ENCODE measurements at regions not wholly inside any gene's neighbourhood (a gene's known extent, or its start where the extent isn't known, plus 50 kb on each side); places are given as distances from the start of the nearest gene placed in this dataset.

DNA sequence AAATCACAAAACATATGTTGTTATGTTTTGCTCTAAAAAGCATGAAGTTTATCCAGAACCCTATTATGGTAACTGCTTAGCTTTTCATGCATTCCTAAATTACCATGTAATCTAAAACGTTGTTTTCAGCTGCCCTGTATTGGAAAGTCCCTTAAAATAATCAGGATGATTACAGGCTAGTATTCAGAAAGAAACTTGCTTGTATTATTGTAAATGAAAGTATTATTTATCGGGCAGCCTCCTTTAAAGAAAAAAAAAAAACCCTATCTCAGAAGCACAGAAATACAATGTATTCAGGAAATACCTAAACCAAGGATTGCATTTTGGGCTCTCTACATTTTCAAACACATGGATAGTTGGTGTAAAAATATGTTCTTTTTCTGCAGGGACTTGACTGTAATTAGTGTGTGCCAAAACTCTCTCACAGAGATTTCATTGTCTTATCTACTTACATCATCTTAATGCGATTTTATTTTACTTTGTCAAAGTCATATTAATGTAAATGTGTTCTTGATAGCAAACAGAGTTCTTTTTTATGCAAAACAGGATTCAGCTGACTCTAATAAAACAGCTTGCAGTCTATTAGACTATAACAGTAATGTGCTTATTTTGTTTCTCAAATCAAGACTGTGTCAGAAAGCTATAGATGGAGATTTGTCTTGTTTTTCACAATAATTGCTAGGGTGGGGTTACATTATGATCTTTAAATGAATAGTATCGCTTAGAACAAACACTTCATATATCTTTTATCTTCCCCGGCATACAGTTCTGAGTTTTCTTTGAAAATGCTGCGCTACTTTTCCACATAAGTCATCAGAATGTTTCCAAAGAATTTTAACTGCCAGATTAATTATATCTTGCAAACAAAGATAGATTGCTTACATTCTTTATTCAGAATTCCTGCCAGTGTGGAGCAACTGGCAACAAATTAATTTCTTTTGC lies 65.3 kb upstream of the ARID5B start:
- Mint-ChIP-seq H3K9me3 (no peaks in the 10 kb centered on the region), H3K27ac (no peak overlapping the region)

GRCh38 chr10:61836888-61837754 lies 64.4 kb upstream of the ARID5B start:
- H3K4me1 Mint-ChIP-seq (ENCODE audit: low read depth), result peaks cover 22% of the 10 kb centered on the region
- no peaks in the 10 kb centered on the region for H3K27me3 Mint-ChIP-seq
- H3K9me3 Mint-ChIP-seq, result no peaks in the 10 kb centered on the region
- H3K36me3 Mint-ChIP-seq (ENCODE audit: low read depth), result no peaks in the 10 kb centered on the region
- H3K27ac Mint-ChIP-seq, result no peak overlapping the region
- no peak overlapping the region for H3K4me3 Mint-ChIP-seq

More for the DNA sequence above, 65.3 kb upstream of the ARID5B start:
- Mint-ChIP-seq H3K27me3 (no peaks in the 10 kb centered on the region), H3K36me3 (ENCODE audit: low read depth) (no peaks in the 10 kb centered on the region), H3K4me3 (no peak overlapping the region), H3K4me1 (ENCODE audit: low read depth) (peaks cover 22% of the 10 kb centered on the region)

GRCh38 chr10:61837755-61838171 lies 63.7 kb upstream of the ARID5B start:
- no peak overlapping the region for H3K4me3 Mint-ChIP-seq
- H3K27ac Mint-ChIP-seq, result no peak overlapping the region
- peaks cover 22% of the 10 kb centered on the region for H3K4me1 Mint-ChIP-seq (ENCODE audit: low read depth)
- H3K36me3 Mint-ChIP-seq (ENCODE audit: low read depth), result no peaks in the 10 kb centered on the region
- H3K9me3 Mint-ChIP-seq, result no peaks in the 10 kb centered on the region
- H3K27me3 Mint-ChIP-seq, result no peaks in the 10 kb centered on the region

GRCh38 chr10:61839916-61840315 lies 61.6 kb upstream of the ARID5B start:
- Mint-ChIP-seq H3K27me3 (no peaks in the 10 kb centered on the region), H3K4me3 (no peak overlapping the region), H3K9me3 (no peaks in the 10 kb centered on the region), H3K4me1 (ENCODE audit: low read depth) (peaks cover 27% of the 10 kb centered on the region), H3K27ac (no peak overlapping the region), H3K36me3 (ENCODE audit: low read depth) (no peaks in the 10 kb centered on the region)

DNA sequence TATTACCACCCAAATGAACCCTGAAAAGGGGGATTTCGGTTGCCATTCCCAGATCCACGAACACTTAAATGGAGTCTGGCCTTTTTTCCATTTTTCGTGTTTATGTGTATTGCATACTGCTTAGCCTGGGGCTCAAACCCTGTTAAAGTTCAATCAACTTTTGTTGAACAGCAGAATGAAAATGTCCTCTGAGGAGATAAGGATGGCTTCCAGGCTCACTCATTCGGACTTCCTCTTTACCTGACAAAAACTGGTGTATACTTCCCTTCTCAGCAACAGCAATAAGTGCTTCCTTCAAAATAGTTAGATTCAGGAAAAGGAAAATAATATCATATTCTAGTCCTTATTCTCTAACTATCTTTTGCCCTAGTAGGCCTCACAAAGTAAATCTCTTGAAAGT lies 61.1 kb upstream of the ARID5B start:
- no peaks in the 10 kb centered on the region for H3K27me3 Mint-ChIP-seq
- no peaks in the 10 kb centered on the region for H3K9me3 Mint-ChIP-seq
- no peaks in the 10 kb centered on the region for H3K36me3 Mint-ChIP-seq (ENCODE audit: low read depth)
- no peak overlapping the region for H3K4me3 Mint-ChIP-seq
- peaks cover 22% of the 10 kb centered on the region for H3K4me1 Mint-ChIP-seq (ENCODE audit: low read depth)
- H3K27ac Mint-ChIP-seq, result no peak overlapping the region

- H3K27ac Mint-ChIP-seq, result no peak overlapping the region
- no peaks in the 10 kb centered on the region for H3K9me3 Mint-ChIP-seq
- H3K4me1 Mint-ChIP-seq (ENCODE audit: low read depth), result peaks cover 13% of the 10 kb centered on the region
- H3K4me3 Mint-ChIP-seq, result no peak overlapping the region
- no peaks in the 10 kb centered on the region for H3K27me3 Mint-ChIP-seq
- no peaks in the 10 kb centered on the region for H3K36me3 Mint-ChIP-seq (ENCODE audit: low read depth)
Observed at GRCh38 chr10:61841338-61841875, 60.1 kb upstream of the ARID5B start.

- Mint-ChIP-seq H3K4me3 (no peak overlapping the region), H3K27me3 (no peaks in the 10 kb centered on the region), H3K9me3 (no peaks in the 10 kb centered on the region), H3K4me1 (ENCODE audit: low read depth) (peaks cover 10% of the 10 kb centered on the region), H3K27ac (no peak overlapping the region), H3K36me3 (ENCODE audit: low read depth) (no peaks in the 10 kb centered on the region)
Observed at GRCh38 chr10:61842755-61843497, 58.6 kb upstream of the ARID5B start.

- Mint-ChIP-seq H3K9me3 (no peaks in the 10 kb centered on the region), H3K4me1 (ENCODE audit: low read depth) (peaks cover 10% of the 10 kb centered on the region), H3K4me3 (no peak overlapping the region), H3K27ac (no peak overlapping the region), H3K27me3 (no peaks in the 10 kb centered on the region), H3K36me3 (ENCODE audit: low read depth) (no peaks in the 10 kb centered on the region)
Observed at GRCh38 chr10:61844116-61844822, 57.2 kb upstream of the ARID5B start.

DNA sequence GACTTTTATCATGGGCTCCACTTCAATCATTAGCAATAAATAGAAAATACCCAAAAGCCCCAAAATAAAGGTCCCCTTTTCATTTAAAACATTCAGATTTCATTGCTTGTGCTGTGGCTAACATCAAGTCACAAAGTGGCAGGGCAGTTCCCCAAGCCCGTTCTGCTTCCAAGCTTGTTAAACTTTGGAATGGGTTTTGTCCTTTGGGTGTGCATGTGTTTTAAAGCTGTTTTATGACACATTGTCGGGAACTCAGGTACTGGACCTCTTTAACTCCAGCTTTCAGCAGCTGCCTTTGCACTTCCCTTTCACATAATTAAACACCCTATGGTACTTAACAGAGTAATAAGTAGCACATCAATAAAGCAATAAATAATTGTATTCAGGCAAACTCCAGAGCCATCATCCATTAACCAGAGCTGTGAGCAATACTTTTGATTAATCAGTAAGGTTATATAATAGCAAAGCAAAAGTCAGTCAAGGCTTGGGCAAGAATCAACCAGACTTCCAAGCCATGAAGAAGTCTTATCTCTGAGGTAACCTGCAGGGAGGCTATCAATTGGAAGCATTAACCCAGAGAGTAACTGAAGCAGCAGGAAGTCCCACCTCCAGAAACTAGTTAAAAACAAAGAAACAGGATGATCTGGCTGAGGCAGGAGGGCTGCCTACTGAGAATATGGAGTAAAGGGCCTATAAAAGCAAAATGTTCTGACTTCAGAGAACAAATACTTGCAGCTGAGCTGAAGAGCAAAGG lies 56.1 kb upstream of the ARID5B start:
- Mint-ChIP-seq H3K27me3 (no peaks in the 10 kb centered on the region), H3K4me1 (ENCODE audit: low read depth) (peaks cover 10% of the 10 kb centered on the region), H3K36me3 (ENCODE audit: low read depth) (no peaks in the 10 kb centered on the region), H3K27ac (no peak overlapping the region), H3K4me3 (no peak overlapping the region), H3K9me3 (no peaks in the 10 kb centered on the region)

DNA sequence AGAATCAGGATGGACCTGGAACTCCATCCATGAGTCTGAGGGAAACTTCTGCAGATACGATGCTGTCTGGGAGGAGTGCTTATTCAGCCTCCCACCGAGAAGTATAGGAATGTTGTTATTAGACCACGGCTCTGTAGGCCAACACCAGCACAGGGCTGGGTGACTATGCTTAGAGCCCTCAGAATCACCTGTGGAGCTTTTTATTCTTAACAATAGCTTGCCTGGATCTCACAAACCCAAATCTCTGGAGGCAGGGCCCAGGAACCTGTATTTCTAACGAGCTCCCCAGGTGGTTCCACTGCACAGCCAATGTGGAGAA lies 55.6 kb upstream of the ARID5B start:
- Mint-ChIP-seq H3K9me3 (no peaks in the 10 kb centered on the region), H3K27ac (no peak overlapping the region), H3K4me3 (no peak overlapping the region), H3K36me3 (ENCODE audit: low read depth) (no peaks in the 10 kb centered on the region), H3K27me3 (no peaks in the 10 kb centered on the region), H3K4me1 (ENCODE audit: low read depth) (peaks cover 10% of the 10 kb centered on the region)

- Mint-ChIP-seq H3K36me3 (ENCODE audit: low read depth) (no peaks in the 10 kb centered on the region), H3K27ac (no peak overlapping the region), H3K4me1 (ENCODE audit: low read depth) (peaks cover 10% of the 10 kb centered on the region), H3K4me3 (no peak overlapping the region), H3K9me3 (no peaks in the 10 kb centered on the region), H3K27me3 (no peaks in the 10 kb centered on the region)
Observed at GRCh38 chr10:61846370-61847031, 55.0 kb upstream of the ARID5B start.

DNA sequence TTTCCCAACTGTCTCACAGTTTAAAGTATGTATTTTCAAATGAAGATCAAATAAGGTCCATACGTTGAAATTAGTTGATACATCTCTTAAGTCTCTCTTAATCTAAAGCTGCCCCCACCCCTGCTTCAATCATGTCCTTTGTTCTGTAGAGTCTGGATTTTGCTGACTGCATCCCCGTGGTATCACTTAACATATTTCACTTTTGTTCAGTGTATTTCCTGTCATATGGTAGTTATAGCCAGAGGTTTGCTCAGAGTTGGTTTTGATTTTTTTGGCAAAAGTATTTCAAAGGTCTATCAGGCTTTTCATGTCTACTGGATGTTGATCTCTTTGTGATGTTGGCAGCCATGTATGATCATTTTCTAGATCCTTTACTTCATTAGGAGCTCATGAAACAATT lies 54.4 kb upstream of the ARID5B start:
- H3K4me1 Mint-ChIP-seq (ENCODE audit: low read depth), result peaks cover 10% of the 10 kb centered on the region
- H3K9me3 Mint-ChIP-seq, result no peaks in the 10 kb centered on the region

GRCh38 chr10:61847640-61848039 lies 53.9 kb upstream of the ARID5B start:
- Mint-ChIP-seq H3K4me3 (no peak overlapping the region), H3K27me3 (peaks cover 3% of the 10 kb centered on the region), H3K36me3 (ENCODE audit: low read depth) (no peaks in the 10 kb centered on the region), H3K27ac (no peak overlapping the region), H3K4me1 (ENCODE audit: low read depth) (peaks cover 10% of the 10 kb centered on the region), H3K9me3 (no peaks in the 10 kb centered on the region)

More for the DNA sequence above, 54.4 kb upstream of the ARID5B start:
- no peak overlapping the region for H3K4me3 Mint-ChIP-seq
- H3K27ac Mint-ChIP-seq, result no peak overlapping the region
- no peaks in the 10 kb centered on the region for H3K27me3 Mint-ChIP-seq
- H3K36me3 Mint-ChIP-seq (ENCODE audit: low read depth), result no peaks in the 10 kb centered on the region

All from stimulated activated naive CD8-positive, alpha-beta T cell treated with anti-CD3 and anti-CD28 coated beads, Interleukin-15, Interleukin-2, amounts not matched to agents 100 ng/mL and 50 ng/mL, for 24 hours (primary cell).